AG04450 (cell line): ENCODE measurements at regions not wholly inside any gene's neighbourhood (a gene's known extent, or its start where the extent isn't known, plus 50 kb on each side); places are given as distances from the start of the nearest gene placed in this dataset.

Experiments
- CTCF ChIA-PET: fragments of 300-600, 350-600 bp; formaldehyde crosslinking; extraction: SDS; loops from one replicate; lab custom pipeline; 2022; ENCODE audit warnings: antibody characterized with exemption, inconsistent platforms; lab: Charles Lee
- POLR2A ChIA-PET: fragments of 350-600 bp; formaldehyde crosslinking; extraction: SDS; loops from one replicate; lab custom pipeline; 2021; ENCODE audit warnings: antibody characterized with exemption, inconsistent platforms; lab: Yijun Ruan, JAX
- DNase-seq: peaks from one replicate; pipeline ENCODE4 v3.0.0-alpha.2; 2011; ENCODE audit warnings: low read depth, low spot score
- H3K27ac ChIP-seq: one replicate; pipeline ENCODE4 v1.5.1; 2012; ENCODE audit warnings: low read depth, low read length, control low read depth
- H3K27me3 ChIP-seq: one replicate; pipeline ENCODE4 v1.6.0; 2012; ENCODE audit warnings: low read length; ENCODE audit not compliant: control insufficient read depth, insufficient read depth
- H3K4me3 ChIP-seq: 2 replicates; pipeline ENCODE4 v1.5.1; 2011; ENCODE audit warnings: mild to moderate bottlenecking, low read depth, low read length, control low read depth
- H3K9me3 ChIP-seq: 2 replicates; pipeline ENCODE4 v1.5.1; 2012; ENCODE audit warnings: low read length; ENCODE audit not compliant: control insufficient read depth, insufficient read depth
- CTCF ChIP-seq: IDR thresholded peaks from 2 replicates; pipeline ENCODE4 v1.5.1; 2011; ENCODE audit warnings: low read depth, low read length, control low read depth, inconsistent platforms

GRCh38 chr4:45841791-45842190 lies 282.1 kb downstream of the GABRG1 start:
- Histone ChIP-seq H3K27ac (no peak overlapping the region), H3K9me3 (no peaks in the 10 kb centered on the region), H3K4me3 (no peak overlapping the region), H3K27me3 (no peaks in the 10 kb centered on the region)
- no peak for TF ChIP-seq CTCF
- DNase-seq, result no peak
- POLR2A ChIA-PET, result no interaction called here
- CTCF ChIA-PET, result no interaction called here

GRCh38 chr4:45831692-45832091 lies 292.2 kb downstream of the GABRG1 start:
- H3K9me3 ChIP-seq, result peaks cover 10% of the 10 kb centered on the region
- H3K27me3 ChIP-seq, result no peaks in the 10 kb centered on the region
- H3K27ac ChIP-seq, result no peak overlapping the region
- H3K4me3 ChIP-seq, result no peak overlapping the region
- CTCF ChIA-PET, result no interaction called here
- POLR2A ChIA-PET, result no interaction called here
- no peak for TF ChIP-seq CTCF
- DNase-seq, result no peak

GRCh38 chr4:45803994-45804393 lies 319.9 kb downstream of the GABRG1 start:
- Histone ChIP-seq H3K9me3 (peaks cover 1% of the 10 kb centered on the region; the same call in 1 of the 2 replicates), H3K27ac (no peak overlapping the region), H3K27me3 (no peaks in the 10 kb centered on the region), H3K4me3 (no peak overlapping the region)
- TF ChIP-seq CTCF, result no peak
- POLR2A ChIA-PET, result no interaction called here
- DNase-seq, result no peak
- CTCF ChIA-PET, result no interaction called here

- ChIA-PET POLR2A (no interaction called here), CTCF (no interaction called here)
Observed at GRCh38 chr4:45795135-45795534, 328.7 kb downstream of the GABRG1 start.

GRCh38 chr4:45778514-45778913 lies 345.3 kb downstream of the GABRG1 start:
- no peak for TF ChIP-seq CTCF
- CTCF ChIA-PET, result no interaction called here
- H3K27me3 ChIP-seq, result no peaks in the 10 kb centered on the region
- peaks cover 7% of the 10 kb centered on the region for H3K9me3 ChIP-seq
- no peak for DNase-seq
- H3K27ac ChIP-seq, result no peak overlapping the region
- no peak overlapping the region for H3K4me3 ChIP-seq
- POLR2A ChIA-PET, result no interaction called here

More at GRCh38 chr4:45795135-45795534, 328.7 kb downstream of the GABRG1 start:
- Histone ChIP-seq H3K4me3 (no peak overlapping the region), H3K27ac (no peak overlapping the region), H3K27me3 (no peaks in the 10 kb centered on the region), H3K9me3 (peaks cover 4% of the 10 kb centered on the region; the same call in 1 of the 2 replicates)
- no peak for DNase-seq
- no peak for TF ChIP-seq CTCF
